CD14-positive monocyte (primary cell): ENCODE measurements at regions not wholly inside any gene's neighbourhood (a gene's known extent, or its start where the extent isn't known, plus 50 kb on each side); places are given as distances from the start of the nearest gene placed in this dataset.

Source experiments
- DNase-seq, 3 donors: peaks; one replicate each; pipeline ENCODE4 v3.0.0-alpha.2; 2011 to 2022
- H2AFZ ChIP-seq: 2 replicates; pipeline ENCODE4 v1.6.0; 2012; ENCODE audit warnings: mild to moderate bottlenecking, low read depth, low read length, inconsistent platforms; ENCODE audit not compliant: insufficient read depth, poor library complexity, severe bottlenecking
- H3K27ac ChIP-seq, 2 donors: 1 replicate in 1 of 2; 2 replicates in 1 of 2; pipeline ENCODE4 v1.5.1; 2012 to 2013; ENCODE audit warnings: low read length in 2 of 2, control low read depth in 1 of 2, inconsistent platforms in 1 of 2, low read depth in 1 of 2, mild to moderate bottlenecking in 1 of 2
- H3K27me3 ChIP-seq, 2 donors: one replicate each; pipeline versions ENCODE4 v1.6.0 to v1.6.1; 2011 to 2013; ENCODE audit warnings: low read length in 2 of 2; ENCODE audit not compliant: control insufficient read depth in 2 of 2, insufficient read depth in 2 of 2
- H3K36me3 ChIP-seq, 2 donors: replicated peaks in 1 of 2; 1 replicate in 1 of 2; 2 replicates in 1 of 2; pipeline versions ENCODE4 v1.5.1 to v1.6.1; 2012 to 2013; ENCODE audit warnings: low read length in 2 of 2, control low read depth in 1 of 2, inconsistent platforms in 1 of 2, mild to moderate bottlenecking in 1 of 2; ENCODE audit not compliant: insufficient read depth in 2 of 2, control insufficient read depth in 1 of 2
- H3K4me1 ChIP-seq, 2 donors: 1 replicate in 1 of 2; 2 replicates in 1 of 2; pipeline versions ENCODE4 v1.5.1 to v1.6.1; 2012 to 2013; ENCODE audit warnings: low read length in 2 of 2, control low read depth in 1 of 2, inconsistent platforms in 1 of 2, mild to moderate bottlenecking in 1 of 2, moderate library complexity in 1 of 2; ENCODE audit not compliant: insufficient read depth in 2 of 2, control insufficient read depth in 1 of 2
- H3K4me2 ChIP-seq: replicated peaks from 2 replicates; pipeline ENCODE3; 2012; ENCODE audit warnings: low read length, moderate library complexity, mild to moderate bottlenecking; ENCODE audit not compliant: poor library complexity, severe bottlenecking; ENCODE audit errors: extremely low read depth
- H3K4me3 ChIP-seq, 3 experiments: fragments of 200-600 bp in 1 of 3; sonication (generic) in 1 of 3; replicated peaks in 1 of 3; 1 replicate in 2 of 3; 2 replicates in 1 of 3; pipeline ENCODE4 v1.5.1; 2011 to 2013; ENCODE audit warnings: low read length in 3 of 3, mild to moderate bottlenecking in 3 of 3, control low read depth in 2 of 3, low read depth in 2 of 3, inconsistent platforms in 1 of 3, moderate library complexity in 1 of 3
- H3K79me2 ChIP-seq: 2 replicates; pipeline ENCODE4 v1.6.0; 2012; ENCODE audit warnings: mild to moderate bottlenecking, control low read depth, inconsistent platforms, low read length, moderate library complexity; ENCODE audit not compliant: insufficient read depth
- H3K9ac ChIP-seq: 2 replicates; pipeline ENCODE4 v1.6.0; 2017; ENCODE audit warnings: low read length, mild to moderate bottlenecking; ENCODE audit not compliant: insufficient read depth, poor library complexity, severe bottlenecking
- H3K9me3 ChIP-seq, 2 donors: replicated peaks in 1 of 2; 1 replicate in 1 of 2; 2 replicates in 1 of 2; pipeline versions ENCODE4 v1.5.1 to v1.6.1; 2012 to 2013; ENCODE audit warnings: low read length in 2 of 2, control low read depth in 1 of 2; ENCODE audit not compliant: control insufficient read depth in 1 of 2, insufficient read depth in 1 of 2
- H4K20me1 ChIP-seq: 2 replicates; pipeline ENCODE4 v1.6.0; 2012; ENCODE audit warnings: mild to moderate bottlenecking, low read length, control low read depth, moderate library complexity; ENCODE audit not compliant: insufficient read depth
- H3K27ac Mint-ChIP-seq, 7 donors: one replicate each; pipeline ENCODE4 v1.8.0; 2020; ENCODE audit warnings: mild to moderate bottlenecking in 7 of 7, mixed read lengths in 7 of 7, moderate library complexity in 6 of 7, inconsistent platforms in 2 of 7
- H3K27me3 Mint-ChIP-seq, 3 donors: one replicate each; pipeline ENCODE4 v1.8.0; 2021 to 2022; ENCODE audit warnings: low read depth in 3 of 3, mild to moderate bottlenecking in 3 of 3, mixed read lengths in 3 of 3, moderate library complexity in 3 of 3, inconsistent platforms in 1 of 3
- H3K36me3 Mint-ChIP-seq, 2 donors: one replicate each; pipeline ENCODE4 v1.8.0; 2020; ENCODE audit warnings: mixed read lengths in 2 of 2, inconsistent platforms in 1 of 2, mild to moderate bottlenecking in 1 of 2
- H3K4me1 Mint-ChIP-seq: one replicate; pipeline ENCODE4 v1.8.0; 2020; ENCODE audit warnings: mild to moderate bottlenecking, mixed read lengths
- H3K4me3 Mint-ChIP-seq, 2 donors: one replicate each; pipeline ENCODE4 v1.8.0; 2020; ENCODE audit warnings: mild to moderate bottlenecking in 2 of 2, mixed read lengths in 2 of 2, moderate library complexity in 1 of 2
- H3K9me3 Mint-ChIP-seq, 7 donors: one replicate each; pipeline ENCODE4 v1.8.0; 2020 to 2022; ENCODE audit warnings: mixed read lengths in 7 of 7, mild to moderate bottlenecking in 6 of 7, moderate library complexity in 6 of 7, inconsistent platforms in 2 of 7
- WGBS: methylation state at CpG from one replicate; pipeline ENCODE4 v1.1.5; 2013; ENCODE audit warnings: missing lambda C conversion rate; ENCODE audit not compliant: insufficient coverage; 5-methylcytosine and 5-hydroxymethylcytosine counted together
- intact Hi-C, 2 donors: fragments of 100-400 bp; cut with micrococcal nuclease; formaldehyde crosslinking; loops; one replicate each; pipeline versions ENCODE4 v1.15.0 to v1.15.1; 2023
- TF ChIP-seq, protein P1 (sequence below): fragments of 200-600 bp; IDR thresholded peaks from one replicate; pipeline ENCODE4 v1.8.0; 2022; ENCODE audit warnings: antibody characterized with exemption, mild to moderate bottlenecking

DNA sequence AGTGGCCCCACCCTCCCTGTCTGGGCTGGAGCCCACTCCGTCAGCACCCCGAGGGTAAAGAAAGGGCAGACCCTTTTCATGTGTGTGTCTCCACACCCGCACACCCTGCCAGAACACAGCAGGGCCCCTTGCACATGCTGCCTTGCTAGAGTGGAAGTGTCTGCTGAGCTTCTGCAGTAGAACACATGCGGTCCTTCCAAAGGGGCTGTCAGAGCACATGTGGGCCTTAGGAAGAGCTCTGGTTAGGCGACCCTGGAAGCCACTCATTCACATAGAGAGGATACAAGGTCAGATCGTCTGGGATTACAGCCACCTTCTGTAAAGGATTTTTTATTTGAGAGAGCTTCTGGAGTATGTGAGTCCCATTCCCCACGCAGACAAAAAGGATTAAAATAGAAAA, 613.2 kb upstream of the RAB6C start:
- WGBS, result 93% methylated on average over 4 of the region's 7 CpGs
- Mint-ChIP-seq H3K4me1 (no peaks in the 10 kb centered on the region), H3K27ac (no peak overlapping the region), H3K27me3 (peaks cover 1 to 3% (median 2%) of the 10 kb centered on the region in 3 donors), H3K4me3 (no peak overlapping the region), H3K36me3 (no peaks in the 10 kb centered on the region), H3K9me3 (peaks cover 0 to 4% (median 0%) of the 10 kb centered on the region in 7 donors)
- no peak overlapping the region for H3K9ac ChIP-seq
- no peaks in the 10 kb centered on the region for H3K36me3 ChIP-seq
- no peak for DNase-seq
- H3K27ac ChIP-seq, result no peak overlapping the region
- no peak overlapping the region for H3K4me3 ChIP-seq
- no peaks in the 10 kb centered on the region for H4K20me1 ChIP-seq
- H3K4me2 ChIP-seq, result no peak overlapping the region
- H3K4me1 ChIP-seq, result no peaks in the 10 kb centered on the region
- H3K27me3 ChIP-seq, result no peaks in the 10 kb centered on the region
- H3K9me3 ChIP-seq, result no peaks in the 10 kb centered on the region
- no peaks in the 10 kb centered on the region for H3K79me2 ChIP-seq
- intact Hi-C loops, result no loop called here
- no peak overlapping the region for H2AFZ ChIP-seq
- TF ChIP-seq, protein P1, sequence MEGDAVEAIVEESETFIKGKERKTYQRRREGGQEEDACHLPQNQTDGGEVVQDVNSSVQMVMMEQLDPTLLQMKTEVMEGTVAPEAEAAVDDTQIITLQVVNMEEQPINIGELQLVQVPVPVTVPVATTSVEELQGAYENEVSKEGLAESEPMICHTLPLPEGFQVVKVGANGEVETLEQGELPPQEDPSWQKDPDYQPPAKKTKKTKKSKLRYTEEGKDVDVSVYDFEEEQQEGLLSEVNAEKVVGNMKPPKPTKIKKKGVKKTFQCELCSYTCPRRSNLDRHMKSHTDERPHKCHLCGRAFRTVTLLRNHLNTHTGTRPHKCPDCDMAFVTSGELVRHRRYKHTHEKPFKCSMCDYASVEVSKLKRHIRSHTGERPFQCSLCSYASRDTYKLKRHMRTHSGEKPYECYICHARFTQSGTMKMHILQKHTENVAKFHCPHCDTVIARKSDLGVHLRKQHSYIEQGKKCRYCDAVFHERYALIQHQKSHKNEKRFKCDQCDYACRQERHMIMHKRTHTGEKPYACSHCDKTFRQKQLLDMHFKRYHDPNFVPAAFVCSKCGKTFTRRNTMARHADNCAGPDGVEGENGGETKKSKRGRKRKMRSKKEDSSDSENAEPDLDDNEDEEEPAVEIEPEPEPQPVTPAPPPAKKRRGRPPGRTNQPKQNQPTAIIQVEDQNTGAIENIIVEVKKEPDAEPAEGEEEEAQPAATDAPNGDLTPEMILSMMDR, result no peak

DNA sequence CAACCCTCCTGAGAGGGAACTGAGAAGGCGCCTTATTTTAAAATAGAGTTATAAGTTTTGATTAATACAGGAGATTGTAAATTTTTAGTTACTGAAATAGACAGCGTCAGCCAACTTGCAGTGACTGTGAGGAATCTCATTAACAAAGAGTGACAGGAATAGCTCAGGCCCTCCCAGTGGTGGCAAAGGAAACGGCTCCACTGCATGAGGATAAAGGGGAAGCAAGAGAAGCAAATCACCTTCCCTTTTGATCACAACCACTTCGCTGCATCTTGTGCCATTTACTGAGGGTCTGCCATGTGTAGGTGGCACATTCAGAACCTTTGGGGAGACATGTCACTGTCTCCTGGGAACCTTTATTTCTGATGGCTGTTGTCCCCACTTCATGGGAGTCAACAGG, 612.4 kb upstream of the RAB6C start:
- H3K4me3 Mint-ChIP-seq, result no peak overlapping the region
- WGBS, result 93% methylated on average over 2 of the region's 4 CpGs

More for the DNA sequence above, 612.4 kb upstream of the RAB6C start:
- Mint-ChIP-seq H3K9me3 (peaks cover 0 to 4% (median 0%) of the 10 kb centered on the region in 7 donors), H3K4me1 (no peaks in the 10 kb centered on the region), H3K36me3 (no peaks in the 10 kb centered on the region), H3K27me3 (peaks cover 1 to 3% (median 2%) of the 10 kb centered on the region in 3 donors), H3K27ac (no peak overlapping the region)
- Histone ChIP-seq H3K27ac (no peak overlapping the region), H3K79me2 (no peaks in the 10 kb centered on the region), H3K27me3 (no peaks in the 10 kb centered on the region), H3K4me1 (no peaks in the 10 kb centered on the region), H3K36me3 (no peaks in the 10 kb centered on the region), H3K4me3 (no peak overlapping the region), H2AFZ (no peak overlapping the region), H4K20me1 (no peaks in the 10 kb centered on the region), H3K9me3 (no peaks in the 10 kb centered on the region), H3K4me2 (no peak overlapping the region), H3K9ac (no peak overlapping the region)
- intact Hi-C loops, result no loop called here
- no peak for DNase-seq
- TF ChIP-seq, protein P1, result no peak
